Activated CD4-positive, alpha-beta memory T cell treated with anti-CD3 and anti-CD28 coated beads, Interleukin-2, amount 10 ng/mL, durations not matched to agents 7 days and 5 days (primary cell): ENCODE measurements at regions not wholly inside any gene's neighbourhood (a gene's known extent, or its start where the extent isn't known, plus 50 kb on each side); places are given as distances from the start of the nearest gene placed in this dataset.
"Not testable (repeated sequence)": the region's sequence is repeated elsewhere in the genome, so short reads cannot be mapped to it uniquely, and the experiment has no call there.

Source experiments
- CTCF ChIA-PET: fragments of 350-600 bp; sonication (Branson Sonifier 250); formaldehyde crosslinking; loops from one replicate; lab custom pipeline; 2021; ENCODE audit warnings: antibody characterized with exemption, inconsistent platforms; lab: Charles Lee
- POLR2A ChIA-PET: fragments of 350-600 bp; sonication (Branson Sonifier 250); formaldehyde crosslinking; loops from one replicate; lab custom pipeline; 2021; ENCODE audit warnings: antibody characterized with exemption; lab: Charles Lee
- DNase-seq: peaks from one replicate; pipeline ENCODE4 v3.0.0-alpha.2; 2020
- H3K27ac Mint-ChIP-seq: one replicate; pipeline ENCODE4 v1.8.0; 2021; ENCODE audit warnings: mild to moderate bottlenecking, mixed read lengths
- H3K27me3 Mint-ChIP-seq: one replicate; pipeline ENCODE4 v1.8.0; 2021; ENCODE audit warnings: mixed read lengths
- H3K36me3 Mint-ChIP-seq: one replicate; pipeline ENCODE4 v1.8.0; 2021; ENCODE audit warnings: low read depth, mixed read lengths
- H3K4me1 Mint-ChIP-seq: one replicate; pipeline ENCODE4 v1.8.0; 2021; ENCODE audit warnings: mixed read lengths
- H3K4me3 Mint-ChIP-seq: one replicate; pipeline ENCODE4 v1.8.0; 2021; ENCODE audit warnings: mild to moderate bottlenecking, mixed read lengths
- H3K9me3 Mint-ChIP-seq: one replicate; pipeline ENCODE4 v1.8.0; 2021; ENCODE audit warnings: mixed read lengths

- peaks cover 42% of the 10 kb centered on the region for H3K27me3 Mint-ChIP-seq
- DNase-seq, H3K4me3 Mint-ChIP-seq, H3K4me1 Mint-ChIP-seq, POLR2A ChIA-PET, H3K27ac Mint-ChIP-seq, H3K36me3 Mint-ChIP-seq, CTCF ChIA-PET: not testable (repeated sequence)
- H3K9me3 Mint-ChIP-seq = peaks cover 19% of the 10 kb centered on the region
Observed at GRCh38 chr3:194903447-194903846, 217.8 kb downstream of the FAM43A start.

- H3K27ac Mint-ChIP-seq, H3K4me1 Mint-ChIP-seq, CTCF ChIA-PET, DNase-seq, H3K4me3 Mint-ChIP-seq, H3K36me3 Mint-ChIP-seq, POLR2A ChIA-PET: not testable (repeated sequence)
- H3K27me3 Mint-ChIP-seq = peaks cover 28% of the 10 kb centered on the region
- H3K9me3 Mint-ChIP-seq = peaks cover 14% of the 10 kb centered on the region
Observed at GRCh38 chr3:194904999-194905398, 219.3 kb downstream of the FAM43A start.

- Mint-ChIP-seq H3K4me3 (no peak overlapping the region), H3K4me1 (peaks cover 8% of the 10 kb centered on the region), H3K27me3 (peaks cover 22% of the 10 kb centered on the region), H3K9me3 (peaks cover 10% of the 10 kb centered on the region), H3K36me3 (no peaks in the 10 kb centered on the region), H3K27ac (no peak overlapping the region)
- POLR2A ChIA-PET = no interaction called here
- no peak for DNase-seq
- CTCF ChIA-PET = no interaction called here
Observed at GRCh38 chr3:194905696-194906095, 220.0 kb downstream of the FAM43A start.

GRCh38 chr3:194906229-194906629, 220.5 kb downstream of the FAM43A start:
- Mint-ChIP-seq H3K9me3 (peaks cover 7% of the 10 kb centered on the region), H3K4me3 (no peak overlapping the region), H3K4me1 (peaks cover 8% of the 10 kb centered on the region), H3K27me3 (peaks cover 20% of the 10 kb centered on the region), H3K27ac (no peak overlapping the region), H3K36me3 (no peaks in the 10 kb centered on the region)
- POLR2A ChIA-PET = no interaction called here
- DNase-seq = no peak
- CTCF ChIA-PET = interaction anchor here (1.0 kb wide), 1 partner anchor 219 kb away, joined by 3 read pairs; no protein-coding TSS in a partner anchor

DNA sequence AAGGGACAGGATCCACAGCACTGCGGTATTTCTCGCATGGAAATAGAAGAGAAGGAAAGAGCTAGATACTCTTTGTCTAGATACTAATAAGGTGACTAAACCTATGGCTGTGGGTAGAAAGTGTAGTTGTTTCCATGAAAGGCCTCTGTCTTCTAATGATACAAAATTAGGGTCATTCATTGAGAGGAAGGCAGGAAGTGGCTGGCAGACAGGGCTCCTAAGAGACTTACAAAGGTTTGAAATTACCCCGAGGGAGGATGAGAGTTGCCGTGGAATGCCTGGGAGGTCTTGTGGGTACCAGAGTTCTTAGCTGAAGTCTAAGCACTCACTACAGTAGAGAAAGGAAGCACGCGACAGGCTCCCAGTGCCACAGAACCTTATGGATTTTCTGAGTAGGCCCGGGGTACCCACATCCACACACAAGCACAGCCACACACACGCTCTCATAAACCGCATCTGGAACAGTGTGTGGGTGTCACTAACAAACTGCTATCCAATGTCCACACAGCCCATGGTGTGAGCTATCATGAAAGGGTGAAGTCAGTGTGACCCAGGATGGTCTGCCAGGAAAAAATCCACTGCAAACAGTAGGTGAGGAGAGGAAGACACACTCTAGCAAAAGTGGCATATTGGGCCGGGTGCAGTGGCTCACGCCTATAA, 221.4 kb downstream of the FAM43A start:
- Mint-ChIP-seq H3K36me3 (no peaks in the 10 kb centered on the region), H3K4me1 (peaks cover 8% of the 10 kb centered on the region), H3K4me3 (no peak overlapping the region), H3K27ac (no peak overlapping the region), H3K9me3 (peaks cover 7% of the 10 kb centered on the region), H3K27me3 (peaks cover 17% of the 10 kb centered on the region)
- ChIA-PET CTCF (interaction anchor here (1.0 kb wide), 1 partner anchor 220 kb away, joined by 3 read pairs; no protein-coding TSS in a partner anchor), POLR2A (no interaction called here)
- DNase-seq = no peak

GRCh38 chr3:194907811-194908210, 222.1 kb downstream of the FAM43A start:
- ChIA-PET POLR2A (no interaction called here), CTCF (no interaction called here)
- Mint-ChIP-seq H3K36me3 (no peaks in the 10 kb centered on the region), H3K27me3 (peaks cover 12% of the 10 kb centered on the region), H3K27ac (no peak overlapping the region), H3K9me3 (peaks cover 7% of the 10 kb centered on the region), H3K4me3 (no peak overlapping the region), H3K4me1 (peaks cover 8% of the 10 kb centered on the region)
- DNase-seq = no peak

- DNase-seq = no peak
- Mint-ChIP-seq H3K27ac (no peak overlapping the region), H3K9me3 (peaks cover 5% of the 10 kb centered on the region), H3K36me3 (no peaks in the 10 kb centered on the region), H3K4me1 (peaks cover 8% of the 10 kb centered on the region), H3K4me3 (no peak overlapping the region), H3K27me3 (peaks cover 10% of the 10 kb centered on the region)
- ChIA-PET POLR2A (no interaction called here), CTCF (no interaction called here)
Observed at GRCh38 chr3:194908496-194908895, 222.8 kb downstream of the FAM43A start.

DNA sequence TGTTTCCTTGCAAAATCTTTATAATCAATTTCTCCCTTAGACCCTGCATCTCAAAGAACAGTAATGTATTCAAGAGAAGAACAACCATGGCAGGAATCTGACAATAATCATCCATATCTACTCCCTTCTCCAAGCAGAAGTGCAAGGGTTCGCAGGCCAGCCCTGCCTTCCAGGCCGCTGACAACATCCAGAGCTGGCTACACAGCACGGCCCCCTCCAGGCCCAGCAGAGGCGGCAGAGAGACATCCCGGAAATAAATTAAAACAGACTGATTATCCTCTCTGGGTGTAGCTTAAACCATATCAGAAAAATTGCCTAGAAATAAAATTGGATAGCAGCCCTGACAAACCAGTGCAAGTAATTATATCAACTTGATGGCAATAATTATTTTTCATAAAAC, 223.3 kb downstream of the FAM43A start:
- ChIA-PET POLR2A (no interaction called here), CTCF (no interaction called here)
- Mint-ChIP-seq H3K27ac (no peak overlapping the region), H3K27me3 (peaks cover 7% of the 10 kb centered on the region), H3K4me1 (peaks cover 8% of the 10 kb centered on the region), H3K9me3 (peaks cover 3% of the 10 kb centered on the region), H3K4me3 (no peak overlapping the region), H3K36me3 (no peaks in the 10 kb centered on the region)
- DNase-seq = no peak

GRCh38 chr3:194910414-194910984, 224.8 kb downstream of the FAM43A start:
- no peak overlapping the region for H3K4me3 Mint-ChIP-seq
- H3K36me3 Mint-ChIP-seq = no peaks in the 10 kb centered on the region
- peaks cover 8% of the 10 kb centered on the region for H3K4me1 Mint-ChIP-seq
- ChIA-PET CTCF (no interaction called here), POLR2A (no interaction called here)
- no peak overlapping the region for H3K27ac Mint-ChIP-seq
- peaks cover 11% of the 10 kb centered on the region for H3K27me3 Mint-ChIP-seq
- no peaks in the 10 kb centered on the region for H3K9me3 Mint-ChIP-seq
- DNase-seq = no peak

GRCh38 chr3:194913316-194913715, 227.6 kb downstream of the FAM43A start:
- ChIA-PET POLR2A (no interaction called here), CTCF (no interaction called here)
- Mint-ChIP-seq H3K36me3 (no peaks in the 10 kb centered on the region), H3K27ac (no peak overlapping the region), H3K27me3 (peaks cover 25% of the 10 kb centered on the region), H3K4me1 (no peaks in the 10 kb centered on the region), H3K4me3 (no peak overlapping the region), H3K9me3 (no peaks in the 10 kb centered on the region)
- no peak for DNase-seq

GRCh38 chr3:194924889-194925288, 239.2 kb downstream of the FAM43A start:
- CTCF ChIA-PET, H3K9me3 Mint-ChIP-seq, H3K36me3 Mint-ChIP-seq, H3K4me1 Mint-ChIP-seq, DNase-seq, H3K4me3 Mint-ChIP-seq, POLR2A ChIA-PET, H3K27ac Mint-ChIP-seq: not testable (repeated sequence)
- peaks cover 27% of the 10 kb centered on the region for H3K27me3 Mint-ChIP-seq

GRCh38 chr3:194925614-194926013, 239.9 kb downstream of the FAM43A start:
- ChIA-PET POLR2A (no interaction called here), CTCF (no interaction called here)
- no peaks in the 10 kb centered on the region for H3K36me3 Mint-ChIP-seq
- H3K4me1 Mint-ChIP-seq = no peaks in the 10 kb centered on the region
- no peaks in the 10 kb centered on the region for H3K9me3 Mint-ChIP-seq
- no peak overlapping the region for H3K27ac Mint-ChIP-seq
- H3K27me3 Mint-ChIP-seq = peaks cover 25% of the 10 kb centered on the region
- no peak for DNase-seq
- H3K4me3 Mint-ChIP-seq = no peak overlapping the region

GRCh38 chr3:194928227-194928626, 242.5 kb downstream of the FAM43A start:
- DNase-seq = no peak
- Mint-ChIP-seq H3K4me1 (no peaks in the 10 kb centered on the region), H3K27me3 (peaks cover 21% of the 10 kb centered on the region), H3K27ac (no peak overlapping the region), H3K36me3 (no peaks in the 10 kb centered on the region), H3K9me3 (no peaks in the 10 kb centered on the region), H3K4me3 (no peak overlapping the region)
- ChIA-PET POLR2A (no interaction called here), CTCF (interaction anchor here (1.8 kb wide), 1 partner anchor 241 kb away, joined by 5 read pairs; no protein-coding TSS in a partner anchor)
